HG02884 (cell line): ENCODE measurements at regions not wholly inside any gene's neighbourhood (a gene's known extent, or its start where the extent isn't known, plus 50 kb on each side); places are given as distances from the start of the nearest gene placed in this dataset.
A peak's percentile ranks its signal among the peaks of the same experiment; 100 is the strongest.

Source experiments
- ATAC-seq: cut with Tn5 transposase; IDR thresholded peaks from one replicate; pipeline ENCODE4 v1.9.1; 2021; ENCODE audit warnings: mild to moderate bottlenecking, moderate library complexity; ENCODE audit not compliant: unreplicated experiment

DNA sequence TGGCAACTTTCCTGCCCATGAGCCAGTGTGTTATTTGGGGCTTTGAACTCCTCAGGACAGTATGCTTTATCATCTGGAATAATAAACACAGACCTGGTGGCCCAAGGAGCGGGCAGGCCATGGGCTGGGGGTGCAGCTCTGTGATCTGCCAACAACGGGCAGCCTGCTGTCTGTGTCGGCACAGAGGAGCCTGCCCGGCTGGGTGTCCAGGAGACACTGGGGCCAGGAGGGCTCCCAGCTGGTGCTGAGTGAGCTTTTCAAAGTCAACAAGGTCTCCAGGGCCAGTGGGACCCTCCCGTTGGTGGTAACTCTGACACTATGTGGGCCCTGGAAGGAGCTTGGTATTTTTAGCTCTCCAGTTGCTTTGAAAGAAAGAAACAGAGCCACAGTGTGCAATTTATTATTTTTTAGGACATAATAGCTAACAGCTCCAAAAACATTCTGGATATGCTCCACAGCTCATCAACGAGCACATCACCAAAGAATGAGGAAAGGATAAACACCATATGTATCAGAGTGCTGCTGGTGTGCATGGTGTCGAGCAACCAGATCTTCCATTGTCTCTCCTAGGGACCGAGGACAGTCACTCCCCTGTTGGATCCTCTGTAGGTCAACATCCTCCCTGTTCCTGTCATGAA lies 488.7 kb upstream of the USP24 start:
- ATAC-seq, result no peak

DNA sequence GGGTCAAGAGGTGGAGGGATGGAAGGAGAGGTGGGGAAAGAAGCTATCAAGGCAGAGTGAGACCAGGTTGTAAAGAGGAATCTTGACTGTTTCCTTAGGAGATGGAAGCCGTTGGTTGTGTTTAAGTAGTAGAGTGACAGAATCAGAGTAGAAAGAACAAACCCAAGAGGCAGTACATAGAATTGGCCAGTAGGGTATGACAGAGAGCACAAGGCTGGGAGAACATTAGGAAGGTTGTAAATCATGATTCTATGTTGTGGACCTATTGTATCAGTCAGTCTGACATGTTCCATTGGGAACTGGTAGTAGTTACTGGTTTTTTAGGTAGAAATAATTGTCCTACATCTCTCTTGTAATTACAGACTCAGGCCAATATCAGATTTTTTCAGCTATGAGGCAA lies 486.9 kb upstream of the USP24 start:
- peak; percentile 82 for ATAC-seq

- ATAC-seq, result no peak
Measured at GRCh38 chr1:55700359-55701130, 485.4 kb upstream of the USP24 start.

- no peak for ATAC-seq
Measured at GRCh38 chr1:55699228-55699627, 484.1 kb upstream of the USP24 start.

DNA sequence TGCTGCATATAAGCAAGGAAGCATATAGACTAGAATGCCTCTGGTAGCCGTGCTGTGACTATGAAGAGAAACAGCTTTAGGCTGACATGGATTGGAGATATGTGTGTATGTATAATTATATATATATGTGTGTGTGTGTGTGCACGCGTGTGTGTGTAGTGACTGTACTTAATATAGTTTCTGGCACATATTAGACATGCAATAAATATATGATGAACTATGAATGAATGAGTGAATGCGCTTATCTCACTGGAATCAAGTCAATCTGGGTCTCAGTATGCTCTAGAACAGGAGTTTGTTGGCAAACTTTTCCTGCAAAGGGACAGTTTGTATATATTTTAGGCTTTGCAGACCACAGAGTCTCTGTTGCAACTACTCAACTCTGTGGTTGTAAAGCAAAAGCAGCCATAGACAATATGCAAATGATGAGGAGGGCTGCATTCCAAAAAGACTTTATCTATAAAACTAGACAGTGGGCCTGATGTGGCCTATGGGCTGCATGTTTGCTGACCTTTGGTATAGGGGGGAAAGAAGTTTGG lies 482.9 kb upstream of the USP24 start:
- ATAC-seq, result no peak

DNA sequence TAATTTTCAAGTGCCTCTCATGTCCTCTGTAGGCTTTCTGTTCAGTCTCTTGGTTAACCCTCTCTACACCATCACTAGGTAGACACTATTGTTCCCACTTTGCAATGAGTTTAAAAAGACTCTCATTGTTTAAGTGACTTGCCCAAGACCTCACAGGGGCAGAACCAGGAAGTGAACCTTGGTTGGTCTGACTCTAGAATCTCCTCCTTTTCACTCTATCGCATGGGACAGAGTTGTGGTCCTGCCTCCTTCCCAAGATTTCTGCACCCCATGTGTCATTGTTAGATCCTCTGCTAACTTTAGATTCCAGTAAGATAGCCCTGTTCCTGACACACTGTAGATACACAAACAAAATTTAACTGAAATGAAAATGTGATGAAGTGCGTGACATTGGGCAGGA lies 481.7 kb upstream of the USP24 start:
- no peak for ATAC-seq

DNA sequence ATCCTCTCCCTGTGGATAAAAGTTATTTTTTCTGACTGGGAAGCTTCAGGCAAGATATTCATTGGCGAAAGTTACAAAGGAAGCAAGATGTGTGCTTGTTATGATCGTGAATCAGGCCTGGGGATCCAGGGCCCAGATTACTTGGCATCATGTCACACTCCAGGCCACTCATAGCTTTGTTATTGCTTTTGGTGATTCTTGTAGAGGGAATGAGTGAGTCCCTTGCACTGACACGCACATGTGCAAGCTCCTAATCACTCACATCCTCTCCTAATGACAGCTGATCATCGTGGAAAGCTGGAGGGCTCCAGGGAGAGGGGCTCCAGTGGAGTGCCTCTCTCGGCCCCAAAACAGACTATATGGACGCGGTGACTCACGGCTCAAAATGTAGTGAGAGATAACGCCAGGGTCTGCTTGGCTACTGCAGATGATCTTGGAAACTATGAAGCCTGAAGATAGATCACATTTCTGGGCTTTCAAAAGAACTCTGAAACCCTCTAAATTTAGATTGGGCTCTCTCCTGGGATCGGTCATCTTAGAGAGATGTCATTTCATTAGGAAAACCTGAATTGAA lies 481.1 kb upstream of the USP24 start:
- no peak for ATAC-seq

DNA sequence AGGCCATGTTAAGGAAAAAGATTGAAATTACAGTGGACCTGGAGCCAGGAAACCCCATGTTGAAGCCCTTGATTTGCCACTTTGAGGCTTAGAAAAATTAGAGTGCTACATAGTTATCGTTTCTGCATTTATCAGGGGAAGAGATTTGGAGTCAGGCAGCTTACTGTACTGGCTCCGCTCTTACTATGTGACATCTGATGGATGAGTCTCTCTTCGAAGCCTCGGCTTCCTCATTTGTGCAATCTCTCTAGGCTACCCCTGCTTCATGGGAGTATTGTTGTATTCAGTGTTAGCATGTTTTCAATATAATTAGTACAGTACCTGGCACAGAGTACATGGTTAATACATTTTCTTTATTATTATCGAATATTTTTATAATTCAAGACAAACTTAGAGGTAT lies 480.4 kb upstream of the USP24 start:
- no peak for ATAC-seq

DNA sequence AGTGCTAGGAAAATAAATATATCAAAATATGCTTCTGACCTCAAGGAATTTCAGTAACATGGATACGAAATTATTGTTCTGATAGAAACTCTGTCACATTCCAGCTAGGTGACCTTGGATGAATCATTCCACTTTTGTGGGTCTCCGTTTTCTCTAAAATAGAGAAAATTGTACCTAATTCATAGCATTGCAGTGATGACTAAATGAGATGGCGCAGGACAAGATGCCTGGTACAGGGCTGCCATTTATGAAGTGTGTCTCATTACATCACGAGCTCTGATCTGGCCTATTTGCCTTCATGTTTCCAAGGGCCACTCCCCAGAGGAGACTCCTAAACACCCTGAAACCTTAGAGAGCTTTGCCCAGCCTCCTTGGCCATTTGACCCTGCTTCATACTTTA lies 480.0 kb upstream of the USP24 start:
- no peak for ATAC-seq

DNA sequence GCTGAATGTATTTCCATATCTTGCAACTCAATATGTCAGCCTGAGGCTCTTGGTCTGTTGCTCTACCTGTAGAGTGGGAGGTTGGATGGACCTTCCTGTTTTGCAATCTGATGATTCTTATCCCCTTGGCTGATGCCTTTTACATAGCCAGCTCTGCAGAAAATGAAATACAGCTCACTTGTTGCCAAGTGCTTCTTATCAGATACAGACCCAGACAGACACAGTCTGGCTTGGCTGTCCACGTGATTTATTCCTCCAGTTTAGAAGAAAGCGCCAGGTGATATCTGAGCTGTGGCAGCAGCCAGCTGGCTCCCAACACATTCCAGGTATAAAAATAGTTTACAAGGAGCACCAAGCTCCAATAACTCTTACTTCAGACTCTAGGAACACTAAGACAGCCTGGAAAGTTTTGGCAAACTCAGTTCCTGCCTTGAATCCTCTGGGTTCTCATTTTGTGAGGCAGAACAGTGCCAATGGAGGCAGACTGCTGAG lies 479.2 kb upstream of the USP24 start:
- no peak for ATAC-seq

DNA sequence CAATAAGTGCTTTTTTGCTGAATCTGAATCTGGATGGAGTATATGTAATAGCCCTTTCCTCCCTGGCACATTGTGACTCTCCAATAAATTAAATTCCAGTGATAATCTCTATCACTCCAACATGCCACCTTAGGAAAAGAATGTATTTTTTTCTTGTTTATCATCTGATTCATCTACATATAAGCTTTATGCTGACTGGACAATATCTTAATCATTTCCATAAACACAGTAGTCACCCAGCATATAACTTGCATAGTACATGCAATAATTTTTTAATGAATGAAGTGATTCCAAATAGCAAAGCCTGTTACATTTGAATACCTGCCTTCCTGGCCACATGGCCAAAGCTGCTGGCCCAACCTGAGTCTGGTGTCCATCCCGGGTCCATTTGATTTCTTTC lies 477.6 kb upstream of the USP24 start:
- no peak for ATAC-seq

GRCh38 chr1:55690366-55690765 lies 475.2 kb upstream of the USP24 start:
- ATAC-seq, result no peak

DNA sequence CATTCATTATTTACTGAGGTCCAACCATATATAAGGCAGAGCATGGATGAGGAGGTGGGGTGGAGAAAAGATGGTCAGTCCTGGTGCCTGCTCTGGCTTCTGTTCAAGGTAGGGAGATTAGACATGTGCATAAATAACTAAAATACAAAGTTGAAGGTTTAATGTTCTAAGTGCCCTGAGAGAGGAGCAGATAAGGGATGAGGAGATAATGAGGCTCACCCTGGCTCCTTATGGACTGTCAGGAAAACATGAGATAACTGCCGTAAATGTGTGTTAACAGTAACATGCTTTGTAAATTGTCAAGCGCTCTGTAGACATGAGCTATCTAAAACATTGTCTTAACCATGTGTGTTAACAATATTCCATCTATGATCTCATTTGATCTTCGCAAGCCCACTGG lies 474.6 kb upstream of the USP24 start:
- no peak for ATAC-seq

GRCh38 chr1:55685560-55685959 lies 470.4 kb upstream of the USP24 start:
- no peak for ATAC-seq

- ATAC-seq, result no peak
Measured at GRCh38 chr1:55684131-55684650, 469.0 kb upstream of the USP24 start.

DNA sequence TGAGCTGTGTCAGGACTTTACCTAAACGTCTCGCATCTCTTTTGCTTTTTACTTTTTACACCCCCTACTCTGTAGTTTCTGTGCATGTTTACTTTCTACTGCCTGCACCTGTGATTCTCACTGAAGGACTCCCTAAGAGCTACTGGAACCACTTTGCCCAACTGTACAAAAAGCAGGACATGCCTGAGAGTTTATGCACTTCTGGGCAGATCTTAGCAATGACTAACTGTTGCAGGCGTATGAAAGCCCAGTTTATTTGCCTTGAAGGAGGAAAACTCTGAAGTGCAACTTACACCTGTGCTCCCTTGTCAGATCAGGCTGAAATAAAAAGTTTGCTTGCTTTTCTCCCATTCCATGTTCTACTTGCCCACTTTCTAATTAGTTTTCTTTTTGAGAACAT lies 467.0 kb upstream of the USP24 start:
- no peak for ATAC-seq

- ATAC-seq, result no peak
Measured at GRCh38 chr1:55679971-55680370, 464.8 kb upstream of the USP24 start.

DNA sequence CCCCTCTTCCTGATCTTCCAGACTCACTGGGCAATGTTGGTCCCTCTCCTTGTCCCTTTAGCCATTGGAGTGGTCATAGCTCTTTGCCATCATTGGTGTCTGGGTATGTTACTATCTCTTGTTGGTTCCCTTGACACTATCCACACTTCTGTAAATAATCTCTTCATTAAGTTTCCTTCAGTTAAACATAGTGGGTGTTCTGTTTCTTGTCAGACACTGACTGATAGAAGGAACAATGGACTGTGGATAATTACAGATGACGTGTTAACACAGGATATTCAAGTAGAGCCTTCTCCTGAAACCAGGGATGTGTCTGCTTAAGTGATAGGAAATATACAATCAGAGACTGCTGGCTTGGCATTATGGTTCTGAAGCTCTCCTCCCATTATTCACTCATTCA lies 458.3 kb upstream of the USP24 start:
- no peak for ATAC-seq

DNA sequence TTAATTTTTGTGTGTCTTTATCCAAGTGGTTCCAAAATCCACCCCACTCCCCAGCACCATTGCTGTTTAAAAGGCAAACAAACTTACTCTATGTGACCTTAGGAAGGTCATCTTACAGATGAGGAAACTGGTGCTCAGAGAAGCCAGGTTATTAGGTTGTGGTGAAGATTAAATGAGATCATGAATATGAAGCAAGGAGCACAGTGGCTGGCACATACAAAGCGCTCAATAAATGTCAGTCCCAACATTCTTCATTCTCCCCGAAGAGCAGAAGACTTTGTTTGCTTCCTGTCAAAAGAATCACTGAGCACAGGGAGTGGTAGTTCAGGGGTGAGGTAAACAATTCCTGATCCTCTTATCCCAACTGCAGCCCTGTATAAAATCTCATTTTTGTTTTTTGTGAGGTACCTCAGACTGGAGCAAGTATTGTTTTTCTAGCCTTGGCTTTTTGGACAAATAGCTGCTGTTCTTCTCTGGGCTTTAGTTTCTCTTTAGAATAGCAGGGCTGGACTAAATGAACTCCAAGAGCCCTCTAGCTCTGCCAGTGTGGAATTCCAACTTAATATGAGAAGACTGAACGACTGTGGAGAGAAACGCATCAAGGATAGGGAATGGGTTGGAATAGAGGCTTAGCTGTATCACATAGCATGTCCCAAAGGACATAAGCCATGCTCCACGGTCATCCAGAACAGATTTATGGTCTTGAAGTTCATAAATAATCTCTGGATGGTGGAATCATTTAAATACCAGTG lies 455.3 kb upstream of the USP24 start:
- ATAC-seq, result no peak

DNA sequence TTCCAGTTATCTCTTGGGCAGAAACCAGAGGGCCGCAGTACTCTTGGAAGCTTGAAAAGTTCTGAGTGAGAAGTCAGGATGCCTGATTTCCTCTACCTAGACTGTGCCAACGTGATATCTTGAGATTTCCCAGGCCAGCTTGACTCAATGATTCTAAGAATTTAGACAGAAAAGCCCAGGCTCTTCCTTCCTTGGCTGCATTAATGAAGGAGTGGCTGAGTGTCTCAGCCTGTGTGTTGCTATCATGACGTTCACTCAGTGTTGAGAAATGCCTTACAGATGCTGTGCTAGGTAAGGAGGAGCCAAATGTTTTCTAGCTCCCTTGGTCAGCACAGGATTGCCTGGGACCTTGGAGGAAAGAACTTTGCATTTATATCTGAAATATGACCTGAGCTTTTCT lies 454.1 kb upstream of the USP24 start:
- no peak for ATAC-seq

GRCh38 chr1:55662875-55663274 lies 447.7 kb upstream of the USP24 start:
- ATAC-seq, result no peak
